ENCODE measurements at regions not wholly inside any gene's neighbourhood (a gene's known extent, or its start where the extent isn't known, plus 50 kb on each side); places are given as distances from the start of the nearest gene placed in this dataset.

GRCh38 chr1:10874351-10874750, 77.9 kb upstream of the CASZ1 start:
- TF ChIP-seq GATA2 (IDR thresholded peaks at IDR 0.05; ENCODE audit: low read depth, low read length) (no peak), GATA3 (IDR thresholded peaks at IDR 0.05; ENCODE audit: low read depth, low read length) (no peak)

Data from SH-SY5Y (cell line).